GM10248 (cell line): ENCODE measurements at regions not wholly inside any gene's neighbourhood (a gene's known extent, or its start where the extent isn't known, plus 50 kb on each side); places are given as distances from the start of the nearest gene placed in this dataset.
"Not testable (repeated sequence)": the region's sequence is repeated elsewhere in the genome, so short reads cannot be mapped to it uniquely, and the experiment has no call there.

Experiments
- CTCF ChIA-PET: fragments of 300-600 bp; sonication (Branson Sonifier 250); formaldehyde crosslinking; extraction: SDS; loops from one replicate; lab custom pipeline; 2021; ENCODE audit warnings: antibody characterized with exemption; lab: Yijun Ruan, JAX
- POLR2A ChIA-PET: fragments of 350-650 bp; sonication (Branson Sonifier 250); formaldehyde crosslinking; extraction: SDS; loops from one replicate; lab custom pipeline; 2020; ENCODE audit warnings: antibody characterized with exemption; lab: Yijun Ruan, JAX
- DNase-seq: peaks from one replicate; pipeline ENCODE4 v3.0.0; 2012; ENCODE audit errors: extremely low spot score
- TF ChIP-seq, protein P1 (sequence below): IDR thresholded peaks from 2 replicates; pipeline ENCODE4 v1.5.1; 2012; ENCODE audit warnings: mild to moderate bottlenecking, low read depth; ENCODE audit errors: extremely low read depth, missing control alignments, control extremely low read depth

DNA sequence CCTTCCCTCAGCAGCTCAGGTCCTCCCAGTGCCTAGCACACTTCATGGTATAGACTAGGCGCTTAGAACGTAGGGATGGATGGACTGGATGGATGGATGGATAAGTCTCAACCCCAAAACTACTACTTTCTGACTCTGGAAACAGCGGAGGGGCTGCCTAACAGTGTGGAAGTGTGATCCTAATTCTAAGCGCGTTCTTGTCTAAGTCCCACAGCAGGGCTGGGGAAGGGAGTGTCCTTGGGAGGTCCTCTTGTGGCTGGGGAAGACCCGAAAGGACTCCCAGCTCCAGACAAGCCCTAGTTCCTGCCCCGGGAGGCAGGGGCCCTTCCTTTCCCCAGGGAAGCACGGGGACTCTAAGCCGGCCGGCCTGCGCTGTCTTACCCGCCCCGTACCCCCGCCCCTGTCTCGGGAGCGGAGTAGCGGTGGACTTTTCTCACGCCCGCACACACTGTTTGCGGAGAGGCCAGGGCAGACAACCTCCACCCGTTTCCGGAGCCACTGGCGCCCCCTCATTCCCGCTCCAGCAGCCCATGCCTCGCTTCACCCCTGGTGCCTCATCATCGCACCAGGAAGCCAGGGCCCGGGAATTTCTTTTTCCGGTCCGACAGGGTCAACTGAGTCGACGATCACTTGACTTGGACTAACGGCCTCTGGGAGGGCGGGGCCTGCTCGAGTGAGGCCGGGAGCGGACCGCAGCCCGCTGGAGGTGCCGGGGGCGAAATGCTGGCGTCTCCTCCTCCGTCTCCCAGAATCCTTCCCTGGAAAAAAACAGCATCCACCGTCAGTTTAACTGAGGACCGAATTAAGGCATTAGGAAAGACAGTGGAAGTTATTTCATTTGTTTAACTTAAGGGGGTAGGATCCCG, 133.3 kb downstream of the TBC1D2B start:
- TF ChIP-seq, protein P1, sequence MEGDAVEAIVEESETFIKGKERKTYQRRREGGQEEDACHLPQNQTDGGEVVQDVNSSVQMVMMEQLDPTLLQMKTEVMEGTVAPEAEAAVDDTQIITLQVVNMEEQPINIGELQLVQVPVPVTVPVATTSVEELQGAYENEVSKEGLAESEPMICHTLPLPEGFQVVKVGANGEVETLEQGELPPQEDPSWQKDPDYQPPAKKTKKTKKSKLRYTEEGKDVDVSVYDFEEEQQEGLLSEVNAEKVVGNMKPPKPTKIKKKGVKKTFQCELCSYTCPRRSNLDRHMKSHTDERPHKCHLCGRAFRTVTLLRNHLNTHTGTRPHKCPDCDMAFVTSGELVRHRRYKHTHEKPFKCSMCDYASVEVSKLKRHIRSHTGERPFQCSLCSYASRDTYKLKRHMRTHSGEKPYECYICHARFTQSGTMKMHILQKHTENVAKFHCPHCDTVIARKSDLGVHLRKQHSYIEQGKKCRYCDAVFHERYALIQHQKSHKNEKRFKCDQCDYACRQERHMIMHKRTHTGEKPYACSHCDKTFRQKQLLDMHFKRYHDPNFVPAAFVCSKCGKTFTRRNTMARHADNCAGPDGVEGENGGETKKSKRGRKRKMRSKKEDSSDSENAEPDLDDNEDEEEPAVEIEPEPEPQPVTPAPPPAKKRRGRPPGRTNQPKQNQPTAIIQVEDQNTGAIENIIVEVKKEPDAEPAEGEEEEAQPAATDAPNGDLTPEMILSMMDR: no peak
- CTCF ChIA-PET: interaction anchor here (1.1 to 2.0 kb wide), 4 partner anchors 15 to 124 kb away, joined by 3 to 15 read pairs (median 4); no protein-coding TSS in a partner anchor
- DNase-seq: peak; percentile 55
- POLR2A ChIA-PET: no interaction called here

DNA sequence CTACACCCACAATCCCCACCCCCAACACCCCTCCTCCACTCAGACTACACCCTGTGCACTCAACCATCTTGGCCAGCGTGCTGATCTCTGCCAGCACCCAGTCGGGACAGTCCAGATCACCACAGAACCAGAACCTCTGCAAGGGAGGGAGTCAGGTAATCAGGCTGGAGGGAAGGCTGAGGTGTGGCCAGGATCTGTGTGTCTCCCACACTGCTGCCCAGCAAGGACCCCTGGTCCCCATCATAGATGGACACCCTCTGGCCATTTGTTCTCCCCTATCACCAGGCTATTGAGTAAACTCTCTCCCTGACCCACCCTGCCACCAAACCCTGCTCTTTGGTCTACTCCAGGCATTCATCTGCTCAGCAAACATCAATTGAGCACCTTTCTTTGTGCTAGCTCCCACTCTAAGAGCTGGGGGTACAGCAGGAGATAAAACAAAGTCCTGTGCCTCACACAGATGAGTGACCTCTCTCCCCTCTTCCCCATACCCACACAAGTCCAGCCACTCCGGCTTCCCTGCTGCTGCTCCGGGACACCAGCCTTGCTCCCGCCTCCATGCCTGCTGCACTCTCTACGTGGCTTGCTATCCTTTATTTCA, 134.8 kb downstream of the TBC1D2B start:
- ChIA-PET CTCF (interaction anchor here (1.1 to 1.3 kb wide), 2 partner anchors 33 to 35 kb away, joined by 3 to 4 read pairs; no protein-coding TSS in a partner anchor), POLR2A (no interaction called here)

DNA sequence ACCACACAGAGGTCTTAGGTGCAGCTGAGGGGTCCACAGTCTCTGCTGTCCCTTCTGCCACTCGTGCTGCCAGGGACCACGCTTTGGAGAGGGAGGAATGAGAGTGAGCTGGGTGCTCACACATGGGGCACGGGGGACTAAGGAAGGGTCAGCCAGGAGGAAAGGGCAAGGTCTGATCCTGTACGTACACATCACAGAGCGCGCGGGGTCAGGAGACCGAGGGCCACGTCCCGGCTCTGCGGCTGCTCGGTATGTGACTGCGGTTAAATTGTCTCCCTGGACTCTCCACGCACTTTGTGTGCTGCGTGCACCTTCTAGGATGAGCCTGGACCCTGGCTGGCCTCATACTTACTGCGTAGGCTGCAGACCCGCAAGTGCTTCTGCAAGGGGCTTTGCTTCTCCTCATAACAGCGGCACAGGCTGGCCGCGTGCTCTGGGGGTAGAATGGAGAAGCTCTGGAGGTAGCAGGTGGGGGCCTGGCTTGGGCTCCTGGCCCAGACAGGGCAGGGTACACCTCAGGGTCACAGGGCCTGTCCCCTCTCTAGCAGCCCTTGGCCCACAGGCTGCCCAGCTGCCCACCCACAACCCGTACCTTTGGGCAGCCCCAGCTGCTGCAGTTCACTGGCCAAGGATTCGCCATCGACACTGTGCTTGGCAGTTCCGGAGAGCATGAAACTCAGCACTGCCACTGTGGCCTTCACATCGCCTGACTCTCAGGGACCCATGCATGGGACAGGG, 136.3 kb downstream of the TBC1D2B start:
- POLR2A ChIA-PET, CTCF ChIA-PET, DNase-seq: not testable (repeated sequence)

More for the DNA sequence above, 134.8 kb downstream of the TBC1D2B start:
- DNase-seq: no peak
- TF ChIP-seq, protein P1: no peak

DNA sequence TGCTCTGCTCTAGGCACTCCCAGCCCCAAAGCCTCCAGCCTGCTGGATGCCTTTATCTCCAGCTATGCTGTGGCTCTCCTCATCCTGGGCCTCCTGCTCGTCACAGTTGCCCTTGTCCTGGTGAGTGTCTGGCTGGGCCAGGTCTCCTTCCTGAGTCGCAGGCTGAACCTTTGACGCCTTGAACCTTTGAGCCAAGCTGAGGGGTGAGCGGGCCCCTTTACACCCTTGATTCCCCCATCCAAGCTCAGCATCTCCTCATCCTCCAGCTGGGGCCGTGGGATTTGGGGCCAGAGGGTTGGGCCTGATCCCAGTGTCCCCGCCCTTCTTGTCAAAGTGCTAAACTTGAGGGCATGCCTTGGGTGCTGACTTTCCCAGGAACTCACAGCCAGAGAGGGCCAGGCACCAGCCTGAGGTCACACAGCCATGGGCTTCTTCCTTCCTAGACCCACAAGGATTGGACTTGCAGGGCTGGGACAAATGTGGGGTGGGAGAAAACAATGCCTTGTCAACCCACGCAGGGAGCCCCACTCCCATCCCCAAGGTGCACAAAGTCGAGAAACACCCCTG, 137.0 kb downstream of the TBC1D2B start:
- ChIA-PET POLR2A (no interaction called here), CTCF (no interaction called here)
- TF ChIP-seq, protein P1: no peak
- DNase-seq: no peak

DNA sequence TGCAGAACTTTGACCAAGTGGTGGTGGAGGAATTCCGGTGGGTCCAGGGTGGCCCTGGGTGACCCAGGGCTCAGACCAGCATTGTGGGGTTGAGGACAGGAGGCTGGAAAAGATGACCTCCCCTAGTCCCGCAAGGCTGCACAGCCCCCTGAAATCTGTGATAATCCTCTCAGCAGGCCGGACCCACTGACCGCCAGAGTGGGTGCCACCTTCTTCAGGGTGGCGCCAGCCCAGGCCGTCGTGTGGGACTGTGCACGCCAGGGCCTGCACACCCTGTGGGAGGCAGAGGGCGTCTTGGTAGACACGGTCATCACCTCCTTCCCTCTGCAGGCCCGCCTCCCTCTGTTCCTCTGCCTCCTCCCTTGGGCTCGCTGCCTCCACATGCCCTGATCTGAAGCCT, 137.7 kb downstream of the TBC1D2B start:
- CTCF ChIA-PET: interaction anchor here (1.2 to 1.4 kb wide), 2 partner anchors 31 to 256 kb away, joined by 3 read pairs; no protein-coding TSS in a partner anchor
- no peak for DNase-seq
- TF ChIP-seq, protein P1: no peak
- POLR2A ChIA-PET: no interaction called here

DNA sequence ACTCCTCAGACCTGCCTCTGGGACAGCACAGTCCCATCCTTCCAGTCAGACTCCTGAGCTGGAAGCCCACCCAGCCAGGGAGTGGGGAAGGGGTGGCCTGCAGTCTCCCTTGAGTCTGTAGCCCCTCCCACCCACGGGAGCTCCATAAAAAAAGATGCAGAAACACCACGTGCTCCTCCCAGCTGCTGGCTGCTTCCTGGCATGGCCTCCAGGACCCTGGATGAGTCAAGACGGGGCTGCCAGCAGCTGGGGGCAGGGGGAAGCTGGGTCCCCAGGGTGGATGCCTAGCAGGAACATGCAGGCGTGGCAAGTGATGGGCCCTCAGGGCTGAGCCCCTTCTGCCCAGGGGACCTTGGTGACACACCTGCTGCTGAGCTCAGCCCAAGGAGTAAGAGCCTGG, 138.5 kb downstream of the TBC1D2B start:
- CTCF ChIA-PET: interaction anchor here (1.2 to 1.4 kb wide), 2 partner anchors 30 to 257 kb away, joined by 3 read pairs; no protein-coding TSS in a partner anchor
- POLR2A ChIA-PET, DNase-seq: not testable (repeated sequence)

DNA sequence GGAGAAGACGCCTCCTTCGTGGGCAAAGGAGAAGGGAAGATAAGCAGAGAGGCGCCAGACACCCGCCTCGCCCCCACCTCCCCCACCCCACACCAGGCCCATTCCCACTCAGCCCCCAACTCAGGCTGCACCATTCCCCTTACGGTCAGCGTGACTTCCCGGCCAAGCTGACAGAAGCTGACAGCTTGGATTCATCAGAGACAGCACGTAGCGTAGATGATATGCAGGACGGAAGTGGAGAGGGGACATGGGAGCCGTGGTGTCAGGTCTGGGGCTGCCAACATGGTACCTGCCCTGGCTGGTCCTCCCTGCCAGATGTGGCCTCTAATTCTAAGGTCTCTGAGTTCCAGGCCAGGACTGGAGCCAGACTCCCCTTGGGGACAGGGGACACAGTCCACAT, 139.0 kb downstream of the TBC1D2B start:
- DNase-seq, POLR2A ChIA-PET: not testable (repeated sequence)
- CTCF ChIA-PET: interaction anchor here (1.3 to 1.4 kb wide), 2 partner anchors 28 to 257 kb away, joined by 3 to 6 read pairs; no protein-coding TSS in a partner anchor

DNA sequence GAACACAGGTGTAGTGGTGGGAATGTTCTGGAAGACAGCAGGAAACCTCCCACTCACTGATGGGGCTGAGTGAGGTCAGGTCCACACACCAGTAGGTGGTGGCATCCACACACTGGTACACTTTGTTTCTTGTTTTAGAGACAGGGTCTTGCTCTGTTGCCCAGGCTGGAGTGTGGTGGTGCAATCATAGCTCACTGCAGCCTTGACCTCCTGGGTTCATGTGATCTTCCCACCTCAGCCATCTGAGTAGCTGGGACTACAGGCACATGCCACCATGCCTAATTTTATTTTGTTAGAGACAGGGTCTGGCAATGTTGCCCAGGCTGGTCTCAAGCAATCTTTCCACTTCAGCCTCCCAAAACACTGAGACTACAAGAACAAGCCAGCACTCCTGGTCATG, 140.9 kb downstream of the TBC1D2B start:
- CTCF ChIA-PET: interaction anchor here (1.8 kb wide), 1 partner anchor 23 kb away, joined by 5 read pairs; no protein-coding TSS in a partner anchor
- DNase-seq, POLR2A ChIA-PET: not testable (repeated sequence)

DNA sequence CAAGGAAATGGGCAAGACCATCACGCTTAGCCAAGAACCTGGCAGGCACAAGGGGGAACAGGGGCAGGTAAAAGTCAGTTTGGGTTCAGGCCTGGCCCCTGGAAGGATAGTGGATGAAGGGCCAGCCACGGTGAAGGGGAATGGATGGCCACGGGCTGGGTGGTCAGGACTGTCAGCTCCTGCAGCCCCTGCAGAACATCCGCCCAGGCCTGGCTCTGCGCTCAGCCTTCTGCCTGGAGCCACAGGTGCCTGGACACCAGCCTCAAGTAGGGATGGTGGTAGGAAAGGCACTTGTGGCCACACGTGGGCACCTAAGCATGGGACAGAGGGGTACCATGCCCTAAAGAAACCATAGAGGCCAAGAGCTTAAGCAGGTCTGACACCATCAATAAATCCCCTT, 143.0 kb downstream of the TBC1D2B start:
- DNase-seq, POLR2A ChIA-PET: not testable (repeated sequence)
- CTCF ChIA-PET: interaction anchor here (1.3 kb wide), 1 partner anchor 8 kb away, joined by 3 read pairs; no protein-coding TSS in a partner anchor

DNA sequence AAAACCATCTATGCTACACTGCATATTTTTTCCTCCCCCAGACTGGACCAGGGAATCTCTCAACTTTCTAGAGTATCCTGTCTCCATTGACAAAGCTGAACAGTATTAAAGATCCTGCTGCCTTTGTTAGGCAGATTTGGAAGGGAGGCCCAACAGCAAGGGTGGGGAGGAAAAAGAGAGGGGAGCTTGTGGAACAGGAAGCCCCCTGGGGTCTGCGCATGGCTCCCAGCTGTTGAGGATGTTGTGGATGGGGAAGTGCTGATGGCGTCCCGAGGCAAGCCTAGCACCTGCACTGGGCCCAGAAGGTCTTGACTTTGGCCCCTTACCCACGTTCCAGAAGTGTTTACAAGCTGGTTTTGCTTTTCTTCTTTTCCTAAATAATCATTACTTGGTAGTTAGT, 146.6 kb downstream of the TBC1D2B start:
- DNase-seq, CTCF ChIA-PET, POLR2A ChIA-PET: not testable (repeated sequence)

DNA sequence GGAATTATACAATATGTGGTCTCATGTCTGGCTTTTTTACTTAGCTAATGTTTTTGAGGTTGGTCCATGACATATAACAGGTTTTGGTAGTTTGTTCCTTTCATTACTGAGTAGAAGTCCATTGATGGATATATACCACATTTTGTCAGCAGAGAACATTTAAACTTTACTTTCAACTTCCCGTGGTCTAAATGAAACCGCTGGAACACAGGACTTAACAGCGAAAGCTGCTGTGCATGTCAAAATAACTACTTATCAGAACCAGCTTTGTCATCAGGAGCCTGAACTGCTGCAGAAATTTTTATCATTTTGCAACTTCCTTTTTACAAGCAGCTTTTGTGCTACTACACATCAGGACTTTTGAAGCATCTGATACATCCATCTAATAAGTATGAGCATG, 147.0 kb downstream of the TBC1D2B start:
- POLR2A ChIA-PET, CTCF ChIA-PET: not testable (repeated sequence)

More for the DNA sequence above, 147.0 kb downstream of the TBC1D2B start:
- not testable (repeated sequence) for DNase-seq
